HL-60 (cell line): ENCODE measurements at regions not wholly inside any gene's neighbourhood (a gene's known extent, or its start where the extent isn't known, plus 50 kb on each side); places are given as distances from the start of the nearest gene placed in this dataset.

ENCODE experiments used
- DNase-seq, 2 experiments: peaks; one replicate each; pipeline ENCODE4 v3.0.0-alpha.2; 2010 to 2020; ENCODE audit warnings: low read depth in 1 of 2, low spot score in 1 of 2
- H3K27ac ChIP-seq: fragments of 250-450 bp; sonication (Bioruptor Pico); replicated peaks from 2 replicates; pipeline ENCODE4 v1.5.1; 2020; ENCODE audit warnings: mild to moderate bottlenecking, moderate library complexity
- H3K27me3 ChIP-seq: fragments of 250-450 bp; sonication (Bioruptor Pico); 2 replicates; pipeline ENCODE4 v1.5.1; 2021; ENCODE audit warnings: mild to moderate bottlenecking, moderate library complexity; ENCODE audit not compliant: insufficient read depth, poor library complexity, severe bottlenecking
- H3K4me3 ChIP-seq: replicated peaks from 2 replicates; pipeline ENCODE4 v1.5.1; 2011; ENCODE audit warnings: mild to moderate bottlenecking, control low read depth, low read length; ENCODE audit not compliant: insufficient read depth
- CTCF ChIP-seq: IDR thresholded peaks from one replicate; pipeline ENCODE4 v1.5.1; 2011; ENCODE audit warnings: low read length, control low read depth, inconsistent platforms; ENCODE audit not compliant: insufficient read depth
- GABPA ChIP-seq: IDR thresholded peaks from 2 replicates; pipeline ENCODE4 v1.6.1; 2012; ENCODE audit warnings: low read depth
- POLR2AphosphoS5 ChIP-seq: IDR thresholded peaks from 2 replicates; pipeline ENCODE4 v1.6.1; 2012; ENCODE audit warnings: low read depth
- REST ChIP-seq: IDR thresholded peaks from 2 replicates; pipeline ENCODE4 v1.6.1; 2012; ENCODE audit warnings: low read depth; ENCODE audit not compliant: insufficient replicate concordance
- SPI1 ChIP-seq: IDR thresholded peaks from 2 replicates; pipeline ENCODE4 v1.6.1; 2012; ENCODE audit warnings: low read depth, mild to moderate bottlenecking, borderline replicate concordance

- no peak for DNase-seq
- TF ChIP-seq GABPA = no peak
- no peak for TF ChIP-seq SPI1
- TF ChIP-seq REST = no peak
- TF ChIP-seq POLR2AphosphoS5 = no peak
- TF ChIP-seq CTCF = no peak
- Histone ChIP-seq H3K27ac (no peak overlapping the region), H3K4me3 (no peak overlapping the region), H3K27me3 (no peaks in the 10 kb centered on the region)
These were observed 665.4 kb downstream of the EPM2A start for GRCh38 chr6:145069966-145070365.

- H3K4me3 ChIP-seq = no peak overlapping the region
- no peak for TF ChIP-seq SPI1
- TF ChIP-seq CTCF = no peak
- TF ChIP-seq REST = no peak
- TF ChIP-seq GABPA = no peak
- H3K27me3 ChIP-seq = no peaks in the 10 kb centered on the region
- no peak overlapping the region for H3K27ac ChIP-seq
- DNase-seq = no peak
These were observed 664.5 kb downstream of the EPM2A start for GRCh38 chr6:145070791-145071190.

GRCh38 chr6:145071836-145072235, 663.5 kb downstream of the EPM2A start:
- Histone ChIP-seq H3K4me3 (no peak overlapping the region), H3K27ac (no peak overlapping the region), H3K27me3 (no peaks in the 10 kb centered on the region)
- no peak for DNase-seq
- no peak for TF ChIP-seq REST
- TF ChIP-seq SPI1 = no peak
- no peak for TF ChIP-seq GABPA
- no peak for TF ChIP-seq POLR2AphosphoS5
- no peak for TF ChIP-seq CTCF
